Adrenal gland (tissue), 9 donors: ENCODE measurements at regions not wholly inside any gene's neighbourhood (a gene's known extent, or its start where the extent isn't known, plus 50 kb on each side); places are given as distances from the start of the nearest gene placed in this dataset.

Experiments used
- DNase-seq, 7 donors: peaks; one replicate each; pipeline ENCODE4 v3.0.0-alpha.2; 2019 to 2020
- H3K27ac ChIP-seq, 5 donors: fragments of 200-600 bp; sonication (generic) in 4 of 5; 1 replicate in 3 of 5; 2 replicates in 2 of 5; pipeline versions ENCODE4 v1.5.1 to v1.8.0; 2016 to 2020; ENCODE audit warnings: mild to moderate bottlenecking in 1 of 5
- H3K27me3 ChIP-seq: fragments of 200-600 bp; 2 replicates; pipeline ENCODE4 v1.8.0; 2021
- H3K36me3 ChIP-seq, 2 donors: fragments of 200-600 bp; replicated peaks in 1 of 2; 1 replicate in 1 of 2; 2 replicates in 1 of 2; pipeline versions ENCODE4 v1.5.1 to v1.8.0; 2018 to 2022
- H3K4me1 ChIP-seq, 2 donors: fragments of 200-600 bp; replicated peaks in 1 of 2; 1 replicate in 1 of 2; 2 replicates in 1 of 2; pipeline versions ENCODE4 v1.5.1 to v1.8.0; 2018 to 2021
- H3K4me3 ChIP-seq, 4 donors: fragments of 200-600 bp; sonication (generic) in 3 of 4; one replicate each; pipeline ENCODE4 v1.5.1; 2016 to 2018
- H3K9me3 ChIP-seq, 3 donors: fragments of 200-600 bp; sonication (generic) in 1 of 3; replicated peaks in 1 of 3; 1 replicate in 2 of 3; 2 replicates in 1 of 3; pipeline versions ENCODE4 v1.5.1 to v1.8.0; 2016 to 2021
- POLR2A ChIP-seq, 2 donors: fragments of 450-650 bp; IDR thresholded peaks; one replicate each; pipeline ENCODE4 v1.6.1; 2017; ENCODE audit warnings: antibody characterized with exemption in 2 of 2, mild to moderate bottlenecking in 2 of 2, moderate library complexity in 1 of 2
- WGBS, 4 donors: extraction: QIAGEN DNeasy Blood & Tissue Kit in 2 of 4; methylation state at CpG; one replicate each; pipeline versions ENCODE4 v1.1.5 to v1.1.7; 2013 to 2017; 5-methylcytosine and 5-hydroxymethylcytosine counted together
- intact Hi-C, 2 donors: fragments of 100-400 bp; cut with DNase I; formaldehyde crosslinking; loops; one replicate each; pipeline versions ENCODE4 v1.14.1 to v1.15.0; 2022 to 2023
- TF ChIP-seq, protein P1 (sequence below), 6 experiments: fragments of 450-650 bp in 4 of 6; fragments of 200-600 bp in 2 of 6; sonication (generic) in 1 of 6; IDR thresholded peaks; 1 replicate in 5 of 6; 2 replicates in 1 of 6; pipeline versions ENCODE4 v1.5.1 to v1.8.0; 2016 to 2021; ENCODE audit warnings: antibody characterized with exemption in 6 of 6, mild to moderate bottlenecking in 2 of 6, moderate library complexity in 1 of 6
- donor health status: healthy with polysubstance abuse.
- donor health status: Bipolar disorder and iron deficiency.
- donor health status: DM: yes; HTN: yes; CAD: no.
- donor health status: DM: no; HTN: no; CAD: no.
- donor health status: DM: no; HTN: no; CAD: no.

DNA sequence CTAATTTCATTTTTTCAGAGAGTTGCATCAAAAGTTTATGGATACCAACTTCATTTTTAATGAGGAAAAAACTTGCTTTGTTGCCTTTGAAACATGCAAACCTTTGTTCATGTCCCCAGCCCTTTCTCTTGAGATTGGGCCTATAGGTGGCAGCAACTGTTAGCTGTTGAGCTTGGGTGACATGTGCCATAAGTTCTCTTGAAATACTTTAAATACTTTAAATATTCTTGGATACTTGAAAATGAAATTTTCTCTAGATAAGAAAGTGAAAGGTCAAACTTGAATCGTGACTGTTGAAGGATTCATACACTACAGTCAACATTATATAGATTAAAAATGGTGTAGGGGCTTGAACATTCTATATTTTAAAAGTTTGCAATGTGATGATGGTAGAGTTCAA, 294.9 kb downstream of the NDFIP2 start:
- H3K4me1 ChIP-seq = no peaks in the 10 kb centered on the region
- peak in 5 of 7 donors; percentile 17 to 52 (median 24) for DNase-seq
- 0 to 10% (median 5%) methylated on average over 1 of the region's 1 CpG for WGBS, 4 donors
- no peaks in the 10 kb centered on the region for H3K36me3 ChIP-seq
- no peaks in the 10 kb centered on the region for H3K9me3 ChIP-seq
- intact Hi-C loops = loop anchor here in 1 of 2 donors (10.0 kb wide), 1 partner anchor 589 kb away; no protein-coding TSS in a partner anchor
- H3K27me3 ChIP-seq = no peaks in the 10 kb centered on the region
- H3K4me3 ChIP-seq = no peak overlapping the region
- no peak for TF ChIP-seq POLR2A (IDR thresholded peaks at IDR 0.05)
- TF ChIP-seq, protein P1, sequence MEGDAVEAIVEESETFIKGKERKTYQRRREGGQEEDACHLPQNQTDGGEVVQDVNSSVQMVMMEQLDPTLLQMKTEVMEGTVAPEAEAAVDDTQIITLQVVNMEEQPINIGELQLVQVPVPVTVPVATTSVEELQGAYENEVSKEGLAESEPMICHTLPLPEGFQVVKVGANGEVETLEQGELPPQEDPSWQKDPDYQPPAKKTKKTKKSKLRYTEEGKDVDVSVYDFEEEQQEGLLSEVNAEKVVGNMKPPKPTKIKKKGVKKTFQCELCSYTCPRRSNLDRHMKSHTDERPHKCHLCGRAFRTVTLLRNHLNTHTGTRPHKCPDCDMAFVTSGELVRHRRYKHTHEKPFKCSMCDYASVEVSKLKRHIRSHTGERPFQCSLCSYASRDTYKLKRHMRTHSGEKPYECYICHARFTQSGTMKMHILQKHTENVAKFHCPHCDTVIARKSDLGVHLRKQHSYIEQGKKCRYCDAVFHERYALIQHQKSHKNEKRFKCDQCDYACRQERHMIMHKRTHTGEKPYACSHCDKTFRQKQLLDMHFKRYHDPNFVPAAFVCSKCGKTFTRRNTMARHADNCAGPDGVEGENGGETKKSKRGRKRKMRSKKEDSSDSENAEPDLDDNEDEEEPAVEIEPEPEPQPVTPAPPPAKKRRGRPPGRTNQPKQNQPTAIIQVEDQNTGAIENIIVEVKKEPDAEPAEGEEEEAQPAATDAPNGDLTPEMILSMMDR (IDR thresholded peaks at IDR 0.05) = peak in 5 of 6 experiments; percentile 34 to 50 (median 41)
- H3K27ac ChIP-seq = no peak overlapping the region

DNA sequence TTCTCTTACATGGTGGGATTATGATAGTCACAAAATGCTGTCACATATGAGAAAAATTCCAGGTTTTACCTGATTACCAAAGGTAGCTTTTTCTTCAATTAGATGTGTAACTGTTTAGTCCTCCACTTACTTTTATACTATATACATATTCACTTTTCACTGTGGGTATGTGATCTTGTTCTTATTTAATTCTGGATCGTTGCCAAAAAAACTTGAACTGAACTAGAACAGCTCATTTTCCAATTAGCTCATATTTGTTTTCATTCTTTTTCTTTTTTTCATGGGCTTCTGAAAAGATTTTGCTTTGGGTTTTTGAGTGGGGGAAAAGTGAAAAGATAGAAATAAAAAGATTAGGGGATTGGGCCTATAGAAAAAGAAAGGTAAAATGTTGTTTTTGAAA, 291.9 kb downstream of the NDFIP2 start:
- Histone ChIP-seq H3K4me3 (no peak overlapping the region), H3K27ac (no peak overlapping the region), H3K36me3 (no peaks in the 10 kb centered on the region), H3K27me3 (no peaks in the 10 kb centered on the region), H3K9me3 (no peaks in the 10 kb centered on the region), H3K4me1 (no peaks in the 10 kb centered on the region)
- TF ChIP-seq POLR2A (IDR thresholded peaks at IDR 0.05) = no peak
- TF ChIP-seq, protein P1 (IDR thresholded peaks at IDR 0.05) = no peak
- DNase-seq = no peak
- intact Hi-C loops = loop anchor here in 1 of 2 donors (10.0 kb wide), 1 partner anchor 592 kb away; no protein-coding TSS in a partner anchor
- 14 to 29% (median 22%) methylated on average over 1 of the region's 1 CpG for WGBS, 4 donors

DNA sequence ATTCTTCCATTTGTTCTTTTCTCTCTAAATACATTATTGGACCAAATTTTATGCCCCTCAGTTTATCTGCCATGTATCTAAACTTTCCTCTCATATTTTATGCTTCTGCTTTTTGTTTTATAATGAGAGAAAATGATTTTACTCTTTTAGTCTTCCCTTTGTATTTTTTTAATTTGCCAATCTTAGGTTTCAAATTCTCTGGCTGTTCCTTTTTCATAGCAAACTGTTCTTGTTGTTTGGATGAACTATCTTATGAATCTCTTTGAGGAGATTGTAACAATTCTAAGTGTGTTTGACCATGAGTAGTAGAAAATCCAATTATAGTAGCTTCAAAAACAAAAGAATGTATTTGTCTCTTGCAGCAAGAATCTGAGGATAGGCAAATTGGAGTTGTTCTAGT, 290.5 kb downstream of the NDFIP2 start:
- TF ChIP-seq, protein P1 (IDR thresholded peaks at IDR 0.05) = no peak
- TF ChIP-seq POLR2A (IDR thresholded peaks at IDR 0.05) = no peak
- Histone ChIP-seq H3K9me3 (no peaks in the 10 kb centered on the region), H3K27ac (no peak overlapping the region), H3K4me1 (no peaks in the 10 kb centered on the region), H3K36me3 (no peaks in the 10 kb centered on the region), H3K27me3 (no peaks in the 10 kb centered on the region), H3K4me3 (no peak overlapping the region)
- intact Hi-C loops = loop anchor here in 1 of 2 donors (10.0 kb wide), 1 partner anchor 593 kb away; no protein-coding TSS in a partner anchor
- DNase-seq = no peak

DNA sequence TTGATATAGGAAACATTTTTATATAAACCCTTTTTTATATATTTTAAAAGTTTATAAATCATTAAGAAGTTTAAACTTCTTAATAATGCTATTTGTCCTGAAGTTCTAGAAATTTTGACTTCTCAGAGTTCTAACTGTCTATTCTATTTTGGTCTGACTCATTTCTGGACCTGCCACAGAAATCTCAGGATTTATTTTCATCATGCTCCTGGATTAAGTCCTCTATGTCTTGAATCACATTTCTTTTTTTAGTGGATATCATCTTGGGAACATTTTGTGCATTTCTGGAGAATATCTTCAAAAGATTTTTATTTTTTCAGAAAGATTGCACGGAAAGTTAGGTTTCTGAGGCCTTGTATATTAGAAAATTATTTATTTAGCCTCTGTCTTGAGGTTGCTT, 289.1 kb downstream of the NDFIP2 start:
- Histone ChIP-seq H3K9me3 (no peaks in the 10 kb centered on the region), H3K4me3 (no peak overlapping the region), H3K36me3 (no peaks in the 10 kb centered on the region), H3K27ac (no peak overlapping the region), H3K4me1 (no peaks in the 10 kb centered on the region), H3K27me3 (no peaks in the 10 kb centered on the region)
- no peak for TF ChIP-seq POLR2A (IDR thresholded peaks at IDR 0.05)
- TF ChIP-seq, protein P1 (IDR thresholded peaks at IDR 0.05) = no peak
- 57 to 80% (median 76%) methylated on average over 1 of the region's 1 CpG for WGBS, 4 donors
- DNase-seq = no peak
- intact Hi-C loops = loop anchor here in 1 of 2 donors (10.0 kb wide), 1 partner anchor 595 kb away; no protein-coding TSS in a partner anchor
